B cell (primary cell): ENCODE measurements at regions not wholly inside any gene's neighbourhood (a gene's known extent, or its start where the extent isn't known, plus 50 kb on each side); places are given as distances from the start of the nearest gene placed in this dataset.
"Not testable (repeated sequence)": the region's sequence is repeated elsewhere in the genome, so short reads cannot be mapped to it uniquely, and the experiment has no call there.

Source experiments
- EZH2 ChIP-seq: IDR thresholded peaks from 2 replicates; pipeline ENCODE4 v1.6.1; 2012; ENCODE audit warnings: borderline replicate concordance, low read depth, mild to moderate bottlenecking, moderate library complexity, low read length; ENCODE audit not compliant: insufficient read depth, poor library complexity, severe bottlenecking
- TF ChIP-seq, protein P1 (sequence below): fragments of 200-600 bp; IDR thresholded peaks from one replicate; pipeline ENCODE4 v1.8.0; 2022; ENCODE audit warnings: antibody characterized with exemption, mild to moderate bottlenecking

DNA sequence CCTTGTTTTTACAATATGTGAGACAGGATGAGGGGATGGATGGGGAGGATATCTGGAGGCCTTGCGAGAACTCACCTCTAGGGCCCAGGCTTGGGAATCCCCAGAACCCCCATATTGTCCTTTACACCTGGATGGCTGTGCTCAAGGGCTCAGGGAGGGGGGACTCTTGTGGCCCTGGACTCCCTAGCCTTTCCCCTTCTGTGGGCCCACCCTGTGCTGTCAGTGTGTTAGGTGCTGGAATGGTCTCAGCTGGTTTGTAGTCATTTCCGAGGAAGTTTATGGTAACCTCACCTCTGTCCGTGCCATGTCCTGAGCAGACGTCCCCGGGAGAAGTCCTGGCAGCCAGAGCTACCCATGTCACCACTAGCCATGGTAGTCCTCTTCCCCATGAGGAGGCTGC is 158.3 kb downstream of the KCNJ18 start:
- TF ChIP-seq, protein P1, sequence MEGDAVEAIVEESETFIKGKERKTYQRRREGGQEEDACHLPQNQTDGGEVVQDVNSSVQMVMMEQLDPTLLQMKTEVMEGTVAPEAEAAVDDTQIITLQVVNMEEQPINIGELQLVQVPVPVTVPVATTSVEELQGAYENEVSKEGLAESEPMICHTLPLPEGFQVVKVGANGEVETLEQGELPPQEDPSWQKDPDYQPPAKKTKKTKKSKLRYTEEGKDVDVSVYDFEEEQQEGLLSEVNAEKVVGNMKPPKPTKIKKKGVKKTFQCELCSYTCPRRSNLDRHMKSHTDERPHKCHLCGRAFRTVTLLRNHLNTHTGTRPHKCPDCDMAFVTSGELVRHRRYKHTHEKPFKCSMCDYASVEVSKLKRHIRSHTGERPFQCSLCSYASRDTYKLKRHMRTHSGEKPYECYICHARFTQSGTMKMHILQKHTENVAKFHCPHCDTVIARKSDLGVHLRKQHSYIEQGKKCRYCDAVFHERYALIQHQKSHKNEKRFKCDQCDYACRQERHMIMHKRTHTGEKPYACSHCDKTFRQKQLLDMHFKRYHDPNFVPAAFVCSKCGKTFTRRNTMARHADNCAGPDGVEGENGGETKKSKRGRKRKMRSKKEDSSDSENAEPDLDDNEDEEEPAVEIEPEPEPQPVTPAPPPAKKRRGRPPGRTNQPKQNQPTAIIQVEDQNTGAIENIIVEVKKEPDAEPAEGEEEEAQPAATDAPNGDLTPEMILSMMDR, result not testable (repeated sequence)
- TF ChIP-seq EZH2, result not testable (repeated sequence)
